ENCODE measurements at regions not wholly inside any gene's neighbourhood (a gene's known extent, or its start where the extent isn't known, plus 50 kb on each side); places are given as distances from the start of the nearest gene placed in this dataset.
"Not testable (repeated sequence)": the region's sequence is repeated elsewhere in the genome, so short reads cannot be mapped to it uniquely, and the experiment has no call there.

DNA sequence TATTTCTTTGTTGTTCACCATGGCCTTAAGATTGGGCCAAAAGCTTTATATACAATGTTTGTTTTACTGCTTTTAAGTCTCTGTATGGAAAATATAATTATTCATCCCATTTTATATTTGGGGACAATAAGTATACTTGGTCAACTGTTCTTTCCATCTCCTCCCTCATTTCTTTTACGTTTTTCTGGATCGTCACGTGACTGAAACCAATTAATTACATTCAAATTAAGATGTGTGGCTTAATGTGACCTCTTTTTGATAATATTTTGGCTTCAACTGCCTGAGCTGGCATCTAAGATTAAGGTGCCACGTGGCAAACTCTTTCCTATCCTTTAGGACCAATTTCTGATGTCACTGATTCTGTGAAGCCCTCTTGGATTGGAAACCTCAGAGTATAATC lies 250.1 kb upstream of the SGCD start:
- DNase-seq (ENCODE audit: low spot score) = no peak

DNA sequence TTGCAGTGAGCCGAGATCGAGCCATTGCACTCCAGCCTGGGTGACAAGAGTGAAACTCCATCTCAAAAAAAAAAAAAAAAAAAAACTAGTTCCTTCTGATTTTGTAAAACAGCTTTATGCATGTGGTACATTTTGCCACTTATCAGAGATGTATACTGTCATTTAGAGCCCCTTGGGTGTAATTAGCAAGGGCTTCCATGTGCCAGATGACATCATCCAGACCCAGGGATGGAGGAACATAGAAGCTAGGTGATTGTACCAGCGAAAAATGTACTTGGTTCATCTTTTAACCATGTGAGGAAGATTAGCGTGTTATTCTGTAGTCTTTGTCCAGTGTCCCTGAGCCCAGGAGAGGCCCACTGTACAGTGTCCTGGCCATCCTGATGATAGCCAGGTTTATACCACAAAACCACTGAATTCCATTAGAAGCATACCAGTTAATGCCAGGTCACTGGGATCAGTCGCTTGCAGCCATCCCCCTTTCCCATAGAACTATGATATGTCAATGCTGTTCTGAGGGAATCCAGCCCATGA lies 239.3 kb upstream of the SGCD start:
- DNase-seq (ENCODE audit: low spot score) = no peak

GRCh38 chr5:156089955-156090940 lies 236.7 kb upstream of the SGCD start:
- DNase-seq (ENCODE audit: low spot score) = not testable (repeated sequence)

DNA sequence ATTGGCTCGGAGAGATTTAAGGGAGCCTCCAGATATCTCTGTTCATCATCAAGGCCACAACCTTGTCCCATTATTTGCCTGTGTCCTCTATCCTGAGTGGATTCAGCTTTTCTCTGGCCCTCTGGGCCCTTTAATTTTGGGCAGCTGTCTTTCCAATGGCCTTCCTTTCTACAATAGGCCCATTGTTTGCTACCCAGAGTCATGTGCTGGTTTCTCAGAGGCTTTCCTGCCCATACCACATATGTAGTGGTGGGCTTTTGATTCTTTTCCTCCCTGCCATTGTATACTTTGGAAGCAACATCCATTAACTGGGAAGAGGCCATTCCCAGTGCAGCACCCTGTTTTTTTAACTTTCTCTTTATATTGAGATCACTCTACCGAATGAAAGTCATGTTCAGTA lies 233.9 kb upstream of the SGCD start:
- DNase-seq (ENCODE audit: low spot score) = no peak

DNA sequence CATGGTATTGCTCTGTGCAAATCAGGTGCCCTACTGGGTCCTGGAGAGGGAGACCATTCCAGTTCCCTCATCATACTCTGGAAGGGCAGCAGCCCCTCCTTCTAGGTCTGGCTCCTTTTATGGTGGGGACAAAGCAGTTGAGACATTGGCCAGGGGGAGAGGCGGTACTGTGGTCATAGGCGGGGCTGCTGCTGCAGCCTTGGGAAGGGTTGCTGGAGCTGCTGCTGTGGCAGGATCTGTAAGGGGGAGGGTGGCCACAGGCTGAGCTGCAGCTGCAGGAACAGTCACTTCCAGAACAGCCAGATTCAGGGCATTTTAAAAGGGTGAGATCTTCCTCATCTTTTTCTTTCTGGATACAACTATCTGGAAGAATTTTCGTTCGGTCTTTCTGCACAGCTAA lies 233.0 kb upstream of the SGCD start:
- DNase-seq (ENCODE audit: low spot score) = no peak

GRCh38 chr5:156095709-156096241 lies 231.2 kb upstream of the SGCD start:
- no peak for DNase-seq (ENCODE audit: low spot score)

GRCh38 chr5:156096259-156096658 lies 230.7 kb upstream of the SGCD start:
- no peak for DNase-seq (ENCODE audit: low spot score)

GRCh38 chr5:156103155-156103885 lies 223.6 kb upstream of the SGCD start:
- DNase-seq (ENCODE audit: low spot score) = no peak

GRCh38 chr5:156109317-156110023 lies 217.5 kb upstream of the SGCD start:
- DNase-seq (ENCODE audit: low spot score) = no peak

DNA sequence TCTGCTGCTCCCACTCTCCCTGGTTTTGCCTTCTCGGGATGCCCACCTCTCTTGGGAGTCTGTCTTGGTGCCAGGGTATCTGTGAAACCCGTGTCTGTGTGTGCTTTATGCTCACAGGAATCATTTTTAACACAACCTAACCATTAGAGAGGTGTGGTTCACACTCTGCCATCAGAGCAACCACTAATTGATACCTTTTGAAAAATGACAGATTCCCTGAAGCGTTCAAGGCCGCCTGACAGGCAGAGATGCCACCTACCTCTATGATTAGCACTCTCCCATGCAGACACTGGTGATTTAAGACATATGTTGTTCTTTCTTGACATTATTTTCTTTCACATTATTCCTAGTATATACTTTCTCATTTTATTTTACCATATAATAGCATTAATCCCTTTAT lies 207.3 kb upstream of the SGCD start:
- no peak for DNase-seq (ENCODE audit: low spot score)

DNA sequence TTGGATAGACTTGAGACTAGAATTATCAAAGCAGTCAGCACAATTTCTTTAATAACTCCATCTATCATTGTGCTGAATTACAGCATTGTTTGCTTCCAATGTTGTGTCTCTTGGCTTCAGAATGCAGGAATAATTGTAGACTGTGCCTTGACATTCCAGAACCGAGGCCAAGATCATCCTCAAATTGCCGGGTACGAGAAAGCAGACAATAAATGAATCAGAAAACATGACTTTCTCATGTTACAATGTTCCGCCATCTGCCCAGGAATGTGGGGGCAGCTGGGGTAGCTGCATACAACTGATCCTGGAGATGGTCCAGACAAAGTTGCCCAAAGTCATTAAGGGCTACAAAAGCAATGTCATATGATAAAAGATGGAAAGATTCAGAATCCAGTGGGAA lies 206.2 kb upstream of the SGCD start:
- DNase-seq (ENCODE audit: low spot score) = no peak

GRCh38 chr5:156121234-156121633 lies 205.7 kb upstream of the SGCD start:
- DNase-seq (ENCODE audit: low spot score) = no peak

DNA sequence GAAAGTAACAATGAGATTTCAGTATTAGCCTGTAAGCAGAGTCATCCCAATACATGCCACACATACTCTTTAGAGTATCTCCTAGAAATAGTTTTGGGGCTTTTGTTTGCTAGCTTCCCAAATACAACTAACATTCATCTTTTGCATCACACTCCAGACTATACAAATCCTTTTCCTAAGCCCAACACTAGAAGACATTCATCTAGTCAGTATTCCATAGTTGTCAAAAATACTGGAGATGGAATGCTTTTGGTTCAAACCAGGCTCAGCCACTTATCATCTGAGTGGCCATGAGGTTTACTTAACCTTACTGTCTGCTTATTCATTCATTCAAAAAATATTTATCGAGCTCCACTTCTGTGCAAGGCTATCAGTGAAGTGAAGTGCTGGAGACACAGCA lies 205.1 kb upstream of the SGCD start:
- no peak for DNase-seq (ENCODE audit: low spot score)

DNA sequence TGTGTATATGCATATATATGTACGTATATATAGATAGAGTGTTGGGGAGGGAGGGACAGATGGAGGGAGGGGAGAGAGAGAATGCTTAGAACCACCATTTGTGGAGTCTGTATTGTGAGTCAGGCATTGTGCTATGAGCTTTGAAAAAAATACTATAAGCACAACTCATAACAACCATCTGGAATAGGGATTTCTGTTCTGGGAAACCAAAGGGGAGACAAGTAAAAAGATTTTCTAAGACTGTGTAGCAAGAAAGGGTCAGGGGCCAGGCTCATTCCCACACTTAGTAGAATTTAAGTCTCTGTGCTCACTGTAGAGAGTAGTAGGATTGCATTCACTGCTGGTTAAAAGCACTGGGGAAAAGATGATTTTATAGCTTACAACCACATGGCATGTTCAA lies 202.3 kb upstream of the SGCD start:
- no peak for DNase-seq (ENCODE audit: low spot score)

DNA sequence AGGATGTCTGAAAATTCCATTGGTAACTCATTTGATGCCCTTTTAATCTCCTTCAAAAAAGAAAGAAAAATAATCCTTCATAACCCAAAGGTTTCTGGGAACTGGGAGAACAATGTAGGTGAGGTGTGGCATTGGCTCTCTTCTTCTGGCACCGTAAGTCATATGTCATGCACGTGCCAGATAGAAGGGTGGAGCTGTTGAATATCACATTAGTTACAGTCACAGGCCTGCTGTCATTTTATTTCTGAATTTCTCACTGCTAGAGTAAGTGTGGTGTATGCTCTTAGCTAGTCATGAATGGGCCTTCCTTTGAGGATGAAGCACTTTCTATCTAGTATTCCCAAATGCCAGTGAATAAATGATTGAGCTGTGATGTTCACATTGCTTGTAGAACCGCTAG lies 201.8 kb upstream of the SGCD start:
- no peak for DNase-seq (ENCODE audit: low spot score)

- no peak for DNase-seq (ENCODE audit: low spot score)
Measured at GRCh38 chr5:156126716-156127115, 200.2 kb upstream of the SGCD start.

DNA sequence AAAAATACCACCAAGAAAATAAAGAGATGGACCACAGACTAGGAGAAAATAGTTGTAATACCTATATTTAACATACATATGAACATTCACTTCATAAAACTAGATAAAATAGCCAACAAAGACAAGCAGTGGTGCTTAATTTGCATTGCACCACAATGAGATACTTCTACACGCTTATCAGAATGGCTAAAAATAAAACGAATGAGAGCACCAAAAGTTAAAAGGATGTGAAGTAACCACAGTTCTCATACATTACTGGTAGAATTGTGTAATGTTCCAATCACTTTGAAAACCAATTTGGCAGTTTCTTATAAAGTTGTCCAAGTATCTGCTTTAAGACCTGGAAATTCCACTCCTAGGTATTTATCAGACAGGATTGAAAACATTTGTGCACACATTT lies 198.9 kb upstream of the SGCD start:
- DNase-seq (ENCODE audit: low spot score) = no peak

- no peak for DNase-seq (ENCODE audit: low spot score)
Measured at GRCh38 chr5:156134216-156134615, 192.7 kb upstream of the SGCD start.

- no peak for DNase-seq (ENCODE audit: low spot score)
Measured at GRCh38 chr5:156135531-156135930, 191.4 kb upstream of the SGCD start.

GRCh38 chr5:156137071-156137869 lies 189.7 kb upstream of the SGCD start:
- no peak for DNase-seq (ENCODE audit: low spot score)

DNA sequence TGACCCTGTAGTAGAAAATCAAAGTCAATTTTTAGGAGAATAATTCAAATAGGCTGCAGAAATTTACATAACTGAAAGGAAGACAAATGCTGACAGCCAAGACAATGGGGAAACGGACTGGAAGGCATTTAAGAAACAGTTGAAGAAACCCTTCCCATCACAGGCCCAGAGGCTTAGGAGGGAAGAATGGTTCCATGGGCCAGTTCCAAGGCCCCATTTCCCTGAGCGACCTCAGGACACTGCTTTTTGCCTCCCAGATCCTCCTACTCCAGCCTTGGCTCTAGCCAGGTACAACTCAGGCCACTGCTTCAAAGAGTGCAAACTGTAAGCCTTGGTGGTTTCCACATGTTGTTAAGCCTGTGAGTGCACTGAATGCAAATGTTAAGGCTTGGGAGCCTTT lies 184.1 kb upstream of the SGCD start:
- DNase-seq (ENCODE audit: low spot score) = no peak
